ENCODE measurements at regions not wholly inside any gene's neighbourhood (a gene's known extent, or its start where the extent isn't known, plus 50 kb on each side); places are given as distances from the start of the nearest gene placed in this dataset.

DNA sequence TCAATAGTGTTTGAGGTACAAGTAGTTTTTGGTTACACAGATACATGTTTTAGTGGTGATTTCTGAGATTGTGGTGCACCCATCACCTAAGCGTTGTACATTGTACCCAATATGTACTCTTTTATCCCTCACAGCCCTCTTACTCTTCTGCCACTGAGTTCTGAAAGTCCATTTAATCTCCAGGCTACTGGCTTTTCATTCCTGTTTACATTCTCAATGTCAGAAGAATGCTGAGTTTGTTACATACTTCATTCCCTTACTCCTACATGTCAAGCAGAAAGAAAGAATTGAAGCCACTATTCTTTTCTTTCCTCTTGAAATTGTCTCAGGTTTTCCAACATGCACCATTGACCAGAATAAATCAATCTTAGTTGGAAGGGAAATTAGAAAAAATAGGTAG lies 1565.9 kb downstream of the PLA2G4A start:
- Histone ChIP-seq H3K27ac (no peak overlapping the region), H3K27me3 (no peaks in the 10 kb centered on the region), H3K9me3 (no peaks in the 10 kb centered on the region), H3K4me3 (no peak overlapping the region), H3K36me3 (no peaks in the 10 kb centered on the region), H3K4me1 (no peaks in the 10 kb centered on the region)
- DNase-seq = no peak
- intact Hi-C loops (cut with DNase I) = no loop called here
- TF ChIP-seq, protein P1, sequence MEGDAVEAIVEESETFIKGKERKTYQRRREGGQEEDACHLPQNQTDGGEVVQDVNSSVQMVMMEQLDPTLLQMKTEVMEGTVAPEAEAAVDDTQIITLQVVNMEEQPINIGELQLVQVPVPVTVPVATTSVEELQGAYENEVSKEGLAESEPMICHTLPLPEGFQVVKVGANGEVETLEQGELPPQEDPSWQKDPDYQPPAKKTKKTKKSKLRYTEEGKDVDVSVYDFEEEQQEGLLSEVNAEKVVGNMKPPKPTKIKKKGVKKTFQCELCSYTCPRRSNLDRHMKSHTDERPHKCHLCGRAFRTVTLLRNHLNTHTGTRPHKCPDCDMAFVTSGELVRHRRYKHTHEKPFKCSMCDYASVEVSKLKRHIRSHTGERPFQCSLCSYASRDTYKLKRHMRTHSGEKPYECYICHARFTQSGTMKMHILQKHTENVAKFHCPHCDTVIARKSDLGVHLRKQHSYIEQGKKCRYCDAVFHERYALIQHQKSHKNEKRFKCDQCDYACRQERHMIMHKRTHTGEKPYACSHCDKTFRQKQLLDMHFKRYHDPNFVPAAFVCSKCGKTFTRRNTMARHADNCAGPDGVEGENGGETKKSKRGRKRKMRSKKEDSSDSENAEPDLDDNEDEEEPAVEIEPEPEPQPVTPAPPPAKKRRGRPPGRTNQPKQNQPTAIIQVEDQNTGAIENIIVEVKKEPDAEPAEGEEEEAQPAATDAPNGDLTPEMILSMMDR (IDR thresholded peaks at IDR 0.05) = no peak
- TF ChIP-seq POLR2A (IDR thresholded peaks at IDR 0.05) = no peak
- WGBS, 2 donors = 61 to 83% methylated on average over 1 of the region's 1 CpG

DNA sequence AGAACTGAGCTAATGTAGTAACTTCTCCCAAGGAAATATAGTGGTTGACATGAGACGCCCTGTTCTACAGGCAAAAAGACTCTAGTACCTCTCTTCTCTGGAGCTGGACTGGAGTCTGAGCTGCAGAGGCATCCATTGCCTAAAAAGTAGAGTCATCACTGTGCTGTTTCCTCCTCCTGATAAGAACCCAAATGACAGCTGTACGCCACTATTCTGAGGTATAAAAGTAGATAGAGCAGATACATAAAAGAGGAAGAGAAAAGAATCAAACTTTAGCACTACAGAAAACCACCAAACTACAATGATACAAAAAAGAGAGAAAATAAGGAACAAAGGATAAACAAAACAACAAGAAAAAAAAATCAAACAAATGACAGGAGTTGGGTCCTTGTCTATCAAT lies 1568.8 kb downstream of the PLA2G4A start:
- no peaks in the 10 kb centered on the region for H3K36me3 ChIP-seq
- H3K4me3 ChIP-seq = no peak overlapping the region
- TF ChIP-seq, protein P1 (IDR thresholded peaks at IDR 0.05) = no peak
- TF ChIP-seq POLR2A (IDR thresholded peaks at IDR 0.05) = no peak
- no peaks in the 10 kb centered on the region for H3K9me3 ChIP-seq
- H3K27ac ChIP-seq = no peak overlapping the region
- H3K4me1 ChIP-seq = no peaks in the 10 kb centered on the region
- intact Hi-C loops (cut with DNase I) = no loop called here
- no peak for DNase-seq
- no peaks in the 10 kb centered on the region for H3K27me3 ChIP-seq
- WGBS, 2 donors = 61 to 80% methylated on average over 1 to 2 of the region's 2 CpGs

DNA sequence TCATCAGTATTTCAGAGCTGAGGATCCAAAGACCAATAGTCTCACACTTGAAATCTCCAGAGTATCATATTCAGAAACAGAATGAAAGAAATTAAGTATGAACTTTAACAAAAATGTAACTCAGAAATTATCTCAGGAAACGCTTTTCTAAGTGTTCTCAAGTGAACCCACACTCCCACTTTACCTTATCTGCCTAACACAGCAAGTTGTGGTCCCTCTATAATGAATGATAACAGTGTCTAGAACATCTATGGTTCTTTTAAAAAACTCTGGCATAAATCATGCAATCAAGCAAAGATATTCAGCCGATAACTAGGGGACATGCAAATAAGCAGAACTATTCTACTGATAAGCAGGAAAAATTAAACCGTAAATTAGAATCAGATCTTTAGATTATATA lies 1574.2 kb downstream of the PLA2G4A start:
- WGBS, 2 donors = 67 to 69% methylated on average over 3 of the region's 3 CpGs
- H3K4me3 ChIP-seq = no peak overlapping the region
- no peaks in the 10 kb centered on the region for H3K9me3 ChIP-seq
- intact Hi-C loops (cut with DNase I) = no loop called here
- H3K36me3 ChIP-seq = no peaks in the 10 kb centered on the region
- H3K27ac ChIP-seq = no peak overlapping the region
- H3K27me3 ChIP-seq = no peaks in the 10 kb centered on the region
- H3K4me1 ChIP-seq = no peaks in the 10 kb centered on the region
- TF ChIP-seq, protein P1 (IDR thresholded peaks at IDR 0.05) = no peak
- TF ChIP-seq POLR2A (IDR thresholded peaks at IDR 0.05) = no peak
- no peak for DNase-seq

DNA sequence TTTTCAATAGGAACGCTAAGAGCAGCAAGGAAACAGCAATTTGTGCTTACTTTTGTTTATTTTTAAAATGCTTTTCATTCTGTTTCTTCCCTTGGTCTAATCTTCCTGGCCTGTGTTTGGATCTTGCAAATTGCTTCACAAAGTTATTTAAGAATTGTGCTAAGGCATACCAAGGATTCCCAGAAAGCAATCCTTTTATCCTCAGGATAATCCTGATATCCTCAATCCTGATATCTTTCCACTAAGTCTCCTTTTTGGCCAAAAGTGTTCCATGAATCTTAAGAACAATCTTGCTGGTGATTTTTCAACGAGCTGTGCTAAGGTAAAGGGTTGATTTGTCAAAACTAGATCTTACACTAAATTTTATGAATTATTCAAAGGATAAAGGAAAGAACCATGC lies 1577.9 kb downstream of the PLA2G4A start:
- TF ChIP-seq POLR2A (IDR thresholded peaks at IDR 0.05) = no peak
- TF ChIP-seq, protein P1 (IDR thresholded peaks at IDR 0.05) = no peak
- intact Hi-C loops (cut with DNase I) = no loop called here
- WGBS, 2 donors = 44% methylated on average over 2 of the region's 2 CpGs

DNA sequence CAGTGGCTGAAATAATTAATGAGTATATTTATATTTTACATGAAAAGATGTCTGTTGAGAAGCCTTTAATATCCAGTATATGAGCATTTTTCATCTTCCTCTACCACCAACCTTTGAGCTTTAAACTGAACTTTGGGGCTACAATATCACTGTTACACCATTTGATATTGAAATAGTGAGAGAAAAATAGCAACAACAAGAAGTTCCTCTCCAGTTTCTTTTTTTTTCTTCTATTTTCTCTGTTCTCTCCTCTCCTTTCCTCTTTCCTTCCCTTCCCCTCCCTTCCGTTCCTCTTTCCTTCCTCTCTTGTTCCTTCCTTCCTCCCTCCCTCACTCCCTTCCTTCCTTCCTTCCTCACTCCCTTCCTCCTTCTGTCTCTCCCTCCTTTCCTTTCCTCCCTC lies 1591.4 kb downstream of the PLA2G4A start:
- DNase-seq = no peak
- no peak overlapping the region for H3K4me3 ChIP-seq
- no peak overlapping the region for H3K27ac ChIP-seq
- no peaks in the 10 kb centered on the region for H3K4me1 ChIP-seq
- no peaks in the 10 kb centered on the region for H3K27me3 ChIP-seq
- TF ChIP-seq, protein P1 (IDR thresholded peaks at IDR 0.05) = no peak
- TF ChIP-seq POLR2A (IDR thresholded peaks at IDR 0.05) = no peak
- H3K9me3 ChIP-seq = peaks cover 0 to 3% (median 0%) of the 10 kb centered on the region in 3 donors
- H3K36me3 ChIP-seq = no peaks in the 10 kb centered on the region
- 67 to 75% methylated on average over 1 of the region's 1 CpG for WGBS, 2 donors
- intact Hi-C loops (cut with DNase I) = no loop called here

More for the DNA sequence above, 1577.9 kb downstream of the PLA2G4A start:
- Histone ChIP-seq H3K9me3 (no peaks in the 10 kb centered on the region), H3K27me3 (no peaks in the 10 kb centered on the region), H3K4me3 (no peak overlapping the region), H3K36me3 (no peaks in the 10 kb centered on the region), H3K27ac (no peak overlapping the region), H3K4me1 (no peaks in the 10 kb centered on the region)
- no peak for DNase-seq

Data from esophagus squamous epithelium (tissue), 5 donors.